ENCODE measurements at regions not wholly inside any gene's neighbourhood (a gene's known extent, or its start where the extent isn't known, plus 50 kb on each side); places are given as distances from the start of the nearest gene placed in this dataset.

- TF ChIP-seq CTCF (IDR thresholded peaks at IDR 0.05; ENCODE audit: insufficient read depth, low read depth, low read length) (no peak), EZH2 (IDR thresholded peaks at IDR 0.05; ENCODE audit: insufficient read depth, low read length) (no peak)
Observed at GRCh38 chr3:10619989-10620832, 114.8 kb upstream of the ATP2B2 start.

All from astrocyte (in vitro differentiated cells and primary cell).